ENCODE measurements at regions not wholly inside any gene's neighbourhood (a gene's known extent, or its start where the extent isn't known, plus 50 kb on each side); places are given as distances from the start of the nearest gene placed in this dataset.

DNA sequence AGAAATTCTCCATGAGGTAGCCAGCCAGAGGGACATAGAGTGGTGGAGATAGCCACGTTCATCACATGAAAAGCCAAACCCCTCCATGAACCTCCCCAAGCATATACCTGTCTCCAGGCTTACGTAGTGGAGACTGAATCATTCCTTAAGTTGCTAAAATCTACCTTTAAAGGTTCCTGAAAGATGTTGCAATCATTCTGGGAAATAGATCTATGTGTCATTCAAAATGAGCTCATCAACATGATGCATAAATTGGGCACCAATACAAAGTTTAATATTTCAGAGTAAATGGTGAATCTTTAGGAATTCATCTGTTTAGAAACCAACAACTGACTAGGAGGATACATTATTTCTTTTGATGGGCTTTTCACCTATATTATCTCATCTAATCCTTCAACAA is 362.6 kb upstream of the ID2 start:
- TF ChIP-seq POLR2A (IDR thresholded peaks at IDR 0.05): no peak
- TF ChIP-seq, protein P1, sequence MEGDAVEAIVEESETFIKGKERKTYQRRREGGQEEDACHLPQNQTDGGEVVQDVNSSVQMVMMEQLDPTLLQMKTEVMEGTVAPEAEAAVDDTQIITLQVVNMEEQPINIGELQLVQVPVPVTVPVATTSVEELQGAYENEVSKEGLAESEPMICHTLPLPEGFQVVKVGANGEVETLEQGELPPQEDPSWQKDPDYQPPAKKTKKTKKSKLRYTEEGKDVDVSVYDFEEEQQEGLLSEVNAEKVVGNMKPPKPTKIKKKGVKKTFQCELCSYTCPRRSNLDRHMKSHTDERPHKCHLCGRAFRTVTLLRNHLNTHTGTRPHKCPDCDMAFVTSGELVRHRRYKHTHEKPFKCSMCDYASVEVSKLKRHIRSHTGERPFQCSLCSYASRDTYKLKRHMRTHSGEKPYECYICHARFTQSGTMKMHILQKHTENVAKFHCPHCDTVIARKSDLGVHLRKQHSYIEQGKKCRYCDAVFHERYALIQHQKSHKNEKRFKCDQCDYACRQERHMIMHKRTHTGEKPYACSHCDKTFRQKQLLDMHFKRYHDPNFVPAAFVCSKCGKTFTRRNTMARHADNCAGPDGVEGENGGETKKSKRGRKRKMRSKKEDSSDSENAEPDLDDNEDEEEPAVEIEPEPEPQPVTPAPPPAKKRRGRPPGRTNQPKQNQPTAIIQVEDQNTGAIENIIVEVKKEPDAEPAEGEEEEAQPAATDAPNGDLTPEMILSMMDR (IDR thresholded peaks at IDR 0.05): no peak
